ENCODE measurements at regions not wholly inside any gene's neighbourhood (a gene's known extent, or its start where the extent isn't known, plus 50 kb on each side); places are given as distances from the start of the nearest gene placed in this dataset.

GRCh38 chr19:13623716-13624710 lies 117.7 kb upstream of the CACNA1A start:
- DNase-seq (ENCODE audit: low spot score in 2 of 2) = peak in 1 of 2 donors; percentile 35
- H3K27ac Mint-ChIP-seq = no peak overlapping the region
- no peaks in the 10 kb centered on the region for H3K36me3 Mint-ChIP-seq
- no peaks in the 10 kb centered on the region for H3K9me3 Mint-ChIP-seq
- ATAC-seq = no peak

GRCh38 chr19:13622766-13623715 lies 116.8 kb upstream of the CACNA1A start:
- H3K36me3 Mint-ChIP-seq = no peaks in the 10 kb centered on the region

GRCh38 chr19:13621413-13621812 lies 115.1 kb upstream of the CACNA1A start:
- peak; percentile 54 to 68 for DNase-seq (ENCODE audit: low spot score in 2 of 2)
- Mint-ChIP-seq H3K27ac (no peak overlapping the region), H3K36me3 (no peaks in the 10 kb centered on the region), H3K9me3 (no peaks in the 10 kb centered on the region)
- peak; percentile 99 to 100 for ATAC-seq

More at GRCh38 chr19:13622766-13623715, 116.8 kb upstream of the CACNA1A start:
- Mint-ChIP-seq H3K9me3 (no peaks in the 10 kb centered on the region), H3K27ac (no peak overlapping the region)
- ATAC-seq (no peak), DNase-seq (ENCODE audit: low spot score in 2 of 2) (no peak)

GRCh38 chr19:13619203-13619632 lies 112.9 kb upstream of the CACNA1A start:
- no peaks in the 10 kb centered on the region for H3K9me3 Mint-ChIP-seq
- H3K36me3 Mint-ChIP-seq = no peaks in the 10 kb centered on the region
- no peak overlapping the region for H3K27ac Mint-ChIP-seq
- ATAC-seq (no peak), DNase-seq (ENCODE audit: low spot score in 2 of 2) (no peak)

GRCh38 chr19:13615890-13616289 lies 109.6 kb upstream of the CACNA1A start:
- Mint-ChIP-seq H3K36me3 (no peaks in the 10 kb centered on the region), H3K27ac (no peak overlapping the region), H3K9me3 (no peaks in the 10 kb centered on the region)
- ATAC-seq (no peak), DNase-seq (ENCODE audit: low spot score in 2 of 2) (no peak)

- ATAC-seq = no peak
- DNase-seq (ENCODE audit: low spot score in 2 of 2) = no peak
- Mint-ChIP-seq H3K9me3 (no peaks in the 10 kb centered on the region), H3K27ac (no peak overlapping the region), H3K36me3 (no peaks in the 10 kb centered on the region)
These were observed 107.2 kb upstream of the CACNA1A start for GRCh38 chr19:13613447-13613846.

GRCh38 chr19:13611596-13611995 lies 105.3 kb upstream of the CACNA1A start:
- Mint-ChIP-seq H3K9me3 (no peaks in the 10 kb centered on the region), H3K27ac (no peak overlapping the region), H3K36me3 (no peaks in the 10 kb centered on the region)
- ATAC-seq (no peak), DNase-seq (ENCODE audit: low spot score in 2 of 2) (no peak)

- ATAC-seq (no peak), DNase-seq (ENCODE audit: low spot score in 2 of 2) (no peak)
- peak overlapping the region in 1 of 2 donors; percentile 16 for H3K27ac Mint-ChIP-seq
- H3K36me3 Mint-ChIP-seq = no peaks in the 10 kb centered on the region
- no peaks in the 10 kb centered on the region for H3K9me3 Mint-ChIP-seq
These were observed 103.9 kb upstream of the CACNA1A start for GRCh38 chr19:13610039-13610691.

GRCh38 chr19:13606156-13606555 lies 99.9 kb upstream of the CACNA1A start:
- Mint-ChIP-seq H3K36me3 (no peaks in the 10 kb centered on the region), H3K9me3 (no peaks in the 10 kb centered on the region), H3K27ac (no peak overlapping the region)
- ATAC-seq = no peak
- DNase-seq (ENCODE audit: low spot score in 2 of 2) = no peak

- no peak for DNase-seq (ENCODE audit: low spot score in 2 of 2)
- Mint-ChIP-seq H3K27ac (no peak overlapping the region), H3K9me3 (no peaks in the 10 kb centered on the region), H3K36me3 (no peaks in the 10 kb centered on the region)
- no peak for ATAC-seq
These were observed 98.8 kb upstream of the CACNA1A start for GRCh38 chr19:13604902-13605586.

- Mint-ChIP-seq H3K36me3 (no peaks in the 10 kb centered on the region), H3K9me3 (no peaks in the 10 kb centered on the region), H3K27ac (no peak overlapping the region)
- no peak for DNase-seq (ENCODE audit: low spot score in 2 of 2)
- no peak for ATAC-seq
These were observed 94.5 kb upstream of the CACNA1A start for GRCh38 chr19:13600802-13601201.

- Mint-ChIP-seq H3K9me3 (no peaks in the 10 kb centered on the region), H3K36me3 (no peaks in the 10 kb centered on the region), H3K27ac (no peak overlapping the region)
- no peak for DNase-seq (ENCODE audit: low spot score in 2 of 2)
- ATAC-seq = no peak
These were observed 93.8 kb upstream of the CACNA1A start for GRCh38 chr19:13600091-13600490.

- Mint-ChIP-seq H3K36me3 (no peaks in the 10 kb centered on the region), H3K9me3 (no peaks in the 10 kb centered on the region), H3K27ac (no peak overlapping the region)
- DNase-seq (ENCODE audit: low spot score in 2 of 2) (no peak), ATAC-seq (no peak)
These were observed 93.4 kb upstream of the CACNA1A start for GRCh38 chr19:13599681-13600080.

GRCh38 chr19:13598098-13598497 lies 91.8 kb upstream of the CACNA1A start:
- ATAC-seq (no peak), DNase-seq (ENCODE audit: low spot score in 2 of 2) (no peak)
- Mint-ChIP-seq H3K9me3 (no peaks in the 10 kb centered on the region), H3K36me3 (no peaks in the 10 kb centered on the region), H3K27ac (no peak overlapping the region)

GRCh38 chr19:13597640-13598039 lies 91.4 kb upstream of the CACNA1A start:
- no peak overlapping the region for H3K27ac Mint-ChIP-seq
- H3K9me3 Mint-ChIP-seq = no peaks in the 10 kb centered on the region
- peak; percentile 76 to 91 for ATAC-seq
- H3K36me3 Mint-ChIP-seq = no peaks in the 10 kb centered on the region
- peak in 1 of 2 donors; percentile 39 for DNase-seq (ENCODE audit: low spot score in 2 of 2)
